T-cell (primary cell): ENCODE measurements at regions not wholly inside any gene's neighbourhood (a gene's known extent, or its start where the extent isn't known, plus 50 kb on each side); places are given as distances from the start of the nearest gene placed in this dataset.

ENCODE experiments used
- ATAC-seq, 4 experiments: fragments of 200-7000 bp in 3 of 4; fragments of 150-1000 bp in 1 of 4; cut with Tn5 transposase; replicated peaks in 1 of 4; 1 replicate in 3 of 4; 2 replicates in 1 of 4; pipeline ENCODE4 v1.10.0; 2021; ENCODE audit warnings: moderate library complexity in 3 of 4, mild to moderate bottlenecking in 2 of 4, moderate number of reproducible peaks in 1 of 4
- CTCF ChIA-PET, 2 donors: fragments of 300-600 bp; sonication (Branson Sonifier 250); formaldehyde crosslinking; loops; one replicate each; lab custom pipeline; 2022; ENCODE audit warnings: antibody characterized with exemption in 2 of 2; lab: Charles Lee
- POLR2A ChIA-PET, 2 donors: fragments of 300-600 bp; sonication (Branson Sonifier 250); formaldehyde crosslinking; loops; one replicate each; lab custom pipeline; 2022; ENCODE audit warnings: antibody characterized with exemption in 2 of 2; lab: Charles Lee
- DNase-seq, 35 experiments: peaks; one replicate each; pipeline versions ENCODE4 v3.0.0 to v3.0.0-alpha.2; 2013 to 2023
- H3K27ac ChIP-seq: one replicate; pipeline ENCODE4 v1.5.1; 2013; ENCODE audit warnings: low read length
- H3K27me3 ChIP-seq, 2 experiments: replicated peaks in 1 of 2; 1 replicate in 1 of 2; 2 replicates in 1 of 2; pipeline versions ENCODE4 v1.6.1 to v1.7.0; 2013; ENCODE audit warnings: low read length in 1 of 2, mixed read lengths in 1 of 2; ENCODE audit not compliant: control insufficient read depth in 2 of 2, insufficient read depth in 2 of 2; ENCODE audit errors: extremely low read depth in 1 of 2
- H3K36me3 ChIP-seq, 2 donors: 1 replicate in 1 of 2; 2 replicates in 1 of 2; pipeline versions ENCODE4 v1.6.1 to v1.7.0; 2013; ENCODE audit warnings: low read length in 1 of 2; ENCODE audit not compliant: control insufficient read depth in 2 of 2, insufficient read depth in 1 of 2; ENCODE audit errors: extremely low read depth in 1 of 2
- H3K4me1 ChIP-seq, 2 experiments: 1 replicate in 1 of 2; 2 replicates in 1 of 2; pipeline versions ENCODE4 v1.6.1 to v1.7.0; 2013; ENCODE audit warnings: low read length in 2 of 2, mixed read lengths in 1 of 2; ENCODE audit not compliant: insufficient read depth in 2 of 2, control insufficient read depth in 1 of 2; ENCODE audit errors: extremely low read depth in 1 of 2
- H3K4me3 ChIP-seq, 2 donors: 1 replicate in 1 of 2; 2 replicates in 1 of 2; pipeline versions ENCODE4 v1.5.1 to v1.7.0; 2013; ENCODE audit warnings: mild to moderate bottlenecking in 2 of 2, low read length in 1 of 2, moderate library complexity in 1 of 2; ENCODE audit not compliant: control insufficient read depth in 1 of 2; ENCODE audit errors: extremely low read depth in 1 of 2
- H3K9me3 ChIP-seq: 2 replicates; pipeline ENCODE4 v1.7.0; 2013
- H3K27ac Mint-ChIP-seq, 2 donors: one replicate each; pipeline ENCODE4 v1.8.0; 2020 to 2021; ENCODE audit warnings: mild to moderate bottlenecking in 2 of 2, mixed read lengths in 2 of 2
- H3K27me3 Mint-ChIP-seq, 2 donors: one replicate each; pipeline ENCODE4 v1.8.0; 2021 to 2022; ENCODE audit warnings: mixed read lengths in 2 of 2
- H3K36me3 Mint-ChIP-seq: one replicate; pipeline ENCODE4 v1.8.0; 2021; ENCODE audit warnings: mixed read lengths
- H3K4me1 Mint-ChIP-seq, 3 donors: one replicate each; pipeline ENCODE4 v1.8.0; 2020 to 2022; ENCODE audit warnings: mixed read lengths in 3 of 3, mild to moderate bottlenecking in 1 of 3
- H3K4me3 Mint-ChIP-seq, 3 donors: one replicate each; pipeline ENCODE4 v1.8.0; 2020 to 2022; ENCODE audit warnings: mild to moderate bottlenecking in 3 of 3, mixed read lengths in 3 of 3, moderate library complexity in 3 of 3
- H3K9me3 Mint-ChIP-seq, 3 donors: one replicate each; pipeline ENCODE4 v1.8.0; 2020 to 2022; ENCODE audit warnings: mixed read lengths in 3 of 3
- WGBS: methylation state at CpG from one replicate; pipeline ENCODE4 v1.1.5; 2013; ENCODE audit warnings: missing lambda C conversion rate; ENCODE audit not compliant: insufficient coverage; 5-methylcytosine and 5-hydroxymethylcytosine counted together

DNA sequence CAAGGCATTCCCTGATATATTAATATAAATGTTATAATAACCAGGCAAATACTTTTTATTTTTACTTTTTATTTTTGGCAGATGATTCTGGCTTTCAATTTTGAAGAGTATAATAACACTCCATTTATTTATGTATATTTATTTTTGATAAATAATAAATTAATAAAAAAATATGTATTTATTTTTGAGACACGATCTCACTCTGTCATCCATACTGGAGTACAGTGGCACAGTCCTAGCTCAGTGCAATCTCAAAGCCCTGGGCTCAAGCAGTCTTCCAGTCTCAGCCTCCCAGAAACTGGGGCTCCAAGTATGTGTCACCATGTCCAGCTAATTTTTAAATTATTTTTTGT lies 93.4 kb upstream of the ITGA6 start:
- Histone ChIP-seq H3K27me3 (peaks cover 0 to 3% of the 10 kb centered on the region in 2 experiments), H3K27ac (no peak overlapping the region), H3K4me1 (peaks cover 0 to 5% of the 10 kb centered on the region in 2 experiments), H3K4me3 (no peak overlapping the region), H3K36me3 (no peaks in the 10 kb centered on the region), H3K9me3 (no peaks in the 10 kb centered on the region)
- ChIA-PET CTCF (no interaction called here), POLR2A (no interaction called here)
- ATAC-seq: no peak
- H3K27ac Mint-ChIP-seq: no peak overlapping the region
- H3K4me1 Mint-ChIP-seq: peaks cover 0 to 9% (median 1%) of the 10 kb centered on the region in 3 donors
- no peaks in the 10 kb centered on the region for H3K9me3 Mint-ChIP-seq
- no CpG with 5 or more reads among the region's 1 CpG for WGBS
- no peak for DNase-seq
- no peaks in the 10 kb centered on the region for H3K36me3 Mint-ChIP-seq
- no peaks in the 10 kb centered on the region for H3K27me3 Mint-ChIP-seq
- no peak overlapping the region for H3K4me3 Mint-ChIP-seq

DNA sequence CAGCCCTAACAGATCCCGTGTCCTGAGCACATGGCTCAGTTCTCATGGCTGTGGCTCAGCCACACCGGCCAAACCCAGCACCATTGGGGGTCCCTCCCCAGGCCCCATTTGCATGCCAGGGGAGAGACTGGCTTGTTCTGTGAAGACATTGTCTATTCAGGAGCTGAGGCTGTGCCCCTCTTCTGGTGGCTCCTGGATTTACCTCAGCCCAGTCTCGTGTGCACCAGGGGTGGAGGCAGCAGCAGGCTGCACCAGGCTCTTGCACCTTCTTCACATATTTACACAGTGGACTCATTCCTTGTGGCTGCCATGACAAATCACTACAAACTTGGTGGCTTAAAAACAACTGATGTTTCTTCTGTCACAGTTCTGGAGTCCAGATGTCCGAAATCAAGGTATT lies 92.4 kb upstream of the ITGA6 start:
- Mint-ChIP-seq H3K27ac (no peak overlapping the region), H3K27me3 (no peaks in the 10 kb centered on the region), H3K4me3 (no peak overlapping the region), H3K36me3 (no peaks in the 10 kb centered on the region), H3K4me1 (peaks cover 9 to 15% (median 12%) of the 10 kb centered on the region in 3 donors), H3K9me3 (no peaks in the 10 kb centered on the region)
- no peaks in the 10 kb centered on the region for H3K36me3 ChIP-seq
- H3K27me3 ChIP-seq: peaks cover 0 to 3% of the 10 kb centered on the region in 2 experiments
- no peak overlapping the region for H3K4me3 ChIP-seq
- DNase-seq: no peak
- ChIA-PET CTCF (interaction anchor here in 1 of 2 donors (0.6 kb wide), 1 partner anchor 505 kb away, joined by 6 read pairs; no protein-coding TSS in a partner anchor), POLR2A (no interaction called here)
- WGBS: 86% methylated on average over 3 of the region's 4 CpGs
- no peak for ATAC-seq
- peaks cover under 1 to 9% of the 10 kb centered on the region in 2 experiments for H3K4me1 ChIP-seq
- H3K9me3 ChIP-seq: no peaks in the 10 kb centered on the region
- H3K27ac ChIP-seq: no peak overlapping the region

DNA sequence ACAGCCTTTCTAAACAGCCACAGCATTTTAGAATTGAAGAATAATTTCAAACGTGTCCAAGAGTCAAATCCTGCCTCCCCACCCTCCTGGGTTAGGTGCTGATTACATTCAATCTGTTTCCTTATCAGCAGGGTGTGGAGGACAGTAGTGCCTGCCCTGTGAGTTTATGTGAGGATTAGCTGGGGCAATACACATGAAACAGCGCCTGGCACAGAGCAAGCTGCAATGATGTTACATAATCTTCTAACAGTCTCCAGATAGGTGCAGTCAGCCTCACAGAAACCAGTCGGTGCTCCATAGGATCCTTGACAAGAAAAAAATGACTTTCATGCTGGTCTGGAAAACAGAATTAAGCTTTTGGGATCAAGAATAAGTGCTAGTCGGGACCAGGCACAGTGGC lies 91.7 kb upstream of the ITGA6 start:
- H3K4me3 Mint-ChIP-seq: no peak overlapping the region
- Histone ChIP-seq H3K4me3 (no peak overlapping the region), H3K4me1 (peaks cover 3 to 8% of the 10 kb centered on the region in 2 experiments), H3K36me3 (no peaks in the 10 kb centered on the region), H3K27me3 (no peaks in the 10 kb centered on the region), H3K27ac (no peak overlapping the region), H3K9me3 (no peaks in the 10 kb centered on the region)
- POLR2A ChIA-PET: no interaction called here
- no peaks in the 10 kb centered on the region for H3K27me3 Mint-ChIP-seq
- WGBS: 52% methylated on average over 2 of the region's 4 CpGs
- no peak for ATAC-seq
- no peaks in the 10 kb centered on the region for H3K9me3 Mint-ChIP-seq
- H3K27ac Mint-ChIP-seq: no peak overlapping the region
- H3K36me3 Mint-ChIP-seq: no peaks in the 10 kb centered on the region
- H3K4me1 Mint-ChIP-seq: peaks cover 17 to 19% (median 19%) of the 10 kb centered on the region in 3 donors
- no peak for DNase-seq
- CTCF ChIA-PET: no interaction called here

DNA sequence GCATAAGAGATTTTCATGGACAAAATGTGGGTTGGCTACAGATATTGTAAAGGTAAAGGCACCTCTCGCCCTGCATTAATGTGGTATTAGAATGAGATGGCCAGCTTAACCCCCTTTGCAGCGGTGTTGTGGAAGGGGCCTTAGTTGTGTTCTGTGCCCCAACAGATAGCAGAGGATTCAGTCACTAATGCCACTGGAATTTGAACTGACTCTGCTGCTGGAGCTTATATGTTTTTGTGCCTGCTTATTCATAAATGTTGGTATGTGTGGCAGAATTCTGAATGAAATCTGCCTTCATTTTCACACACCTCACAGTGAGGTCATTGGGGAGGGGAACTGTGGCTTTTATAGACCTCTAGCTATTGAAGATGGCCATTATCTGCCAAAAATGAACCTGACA lies 90.7 kb upstream of the ITGA6 start:
- WGBS: 89% methylated on average over 1 of the region's 2 CpGs
- peaks cover 21 to 23% (median 23%) of the 10 kb centered on the region in 3 donors for H3K4me1 Mint-ChIP-seq
- Histone ChIP-seq H3K4me1 (peaks cover 3 to 8% of the 10 kb centered on the region in 2 experiments), H3K4me3 (no peak overlapping the region), H3K27me3 (no peaks in the 10 kb centered on the region), H3K36me3 (no peaks in the 10 kb centered on the region), H3K27ac (no peak overlapping the region), H3K9me3 (no peaks in the 10 kb centered on the region)
- no peak for DNase-seq
- H3K27ac Mint-ChIP-seq: no peak overlapping the region
- no peaks in the 10 kb centered on the region for H3K36me3 Mint-ChIP-seq
- H3K4me3 Mint-ChIP-seq: no peak overlapping the region
- H3K27me3 Mint-ChIP-seq: no peaks in the 10 kb centered on the region
- no peak for ATAC-seq
- no peaks in the 10 kb centered on the region for H3K9me3 Mint-ChIP-seq
- ChIA-PET POLR2A (no interaction called here), CTCF (no interaction called here)

DNA sequence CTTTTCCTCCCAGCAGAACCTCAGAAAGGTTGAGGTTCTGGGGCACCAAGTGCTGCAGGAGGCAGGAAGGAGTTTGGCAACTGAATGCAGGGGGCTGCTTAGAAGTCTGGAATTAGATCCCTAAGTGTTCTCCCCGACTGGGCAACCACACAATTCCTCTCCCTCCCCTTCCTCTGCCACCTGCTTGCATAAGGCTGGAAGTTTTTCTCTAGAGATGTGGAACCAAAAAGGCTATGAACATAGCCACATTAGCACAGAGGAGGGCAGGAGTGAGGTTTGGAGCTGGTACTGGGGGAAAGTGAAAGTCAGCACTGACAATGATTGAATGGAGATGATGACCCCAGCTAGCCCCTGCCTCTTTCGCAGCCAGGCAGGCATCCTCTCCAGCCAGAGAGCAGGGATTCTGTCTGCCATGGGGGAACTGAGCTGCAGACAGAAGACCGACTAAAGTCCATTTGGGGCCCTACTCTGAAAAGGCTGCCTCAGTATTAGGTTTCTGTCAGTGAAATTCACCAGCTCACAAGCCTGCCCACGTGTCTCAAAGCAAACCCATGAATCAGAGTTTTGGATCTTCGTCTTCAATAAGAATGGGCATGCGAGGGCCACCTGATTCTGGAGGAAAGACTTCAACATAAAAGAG lies 87.9 kb upstream of the ITGA6 start:
- no peak overlapping the region for H3K4me3 ChIP-seq
- no peak overlapping the region for H3K27ac ChIP-seq
- DNase-seq (peak in 4 of 35 experiments; percentile 1 to 35 (median 10)), ATAC-seq (peak; percentile 55 to 77 (median 61))
- ChIA-PET POLR2A (no interaction called here), CTCF (interaction anchor here (0.6 to 1.6 kb wide), 2 partner anchors 84 to 122 kb away, joined by 4 to 8 read pairs; no protein-coding TSS in a partner anchor)
- peaks cover 0 to 9% (median 0%) of the 10 kb centered on the region in 3 donors for H3K9me3 Mint-ChIP-seq
- H3K4me1 ChIP-seq: peaks cover 3 to 8% of the 10 kb centered on the region in 2 experiments
- H3K36me3 ChIP-seq: no peaks in the 10 kb centered on the region
- no peaks in the 10 kb centered on the region for H3K27me3 ChIP-seq
- 61% methylated on average over 2 of the region's 6 CpGs for WGBS
- H3K9me3 ChIP-seq: no peaks in the 10 kb centered on the region
- peaks cover 23 to 30% (median 29%) of the 10 kb centered on the region in 3 donors for H3K4me1 Mint-ChIP-seq
- no peaks in the 10 kb centered on the region for H3K27me3 Mint-ChIP-seq
- peaks cover 4% of the 10 kb centered on the region for H3K36me3 Mint-ChIP-seq
- peak overlapping the region; percentile 15 to 82 for H3K27ac Mint-ChIP-seq
- H3K4me3 Mint-ChIP-seq: peak overlapping the region; percentile 59 to 75 (median 62)

DNA sequence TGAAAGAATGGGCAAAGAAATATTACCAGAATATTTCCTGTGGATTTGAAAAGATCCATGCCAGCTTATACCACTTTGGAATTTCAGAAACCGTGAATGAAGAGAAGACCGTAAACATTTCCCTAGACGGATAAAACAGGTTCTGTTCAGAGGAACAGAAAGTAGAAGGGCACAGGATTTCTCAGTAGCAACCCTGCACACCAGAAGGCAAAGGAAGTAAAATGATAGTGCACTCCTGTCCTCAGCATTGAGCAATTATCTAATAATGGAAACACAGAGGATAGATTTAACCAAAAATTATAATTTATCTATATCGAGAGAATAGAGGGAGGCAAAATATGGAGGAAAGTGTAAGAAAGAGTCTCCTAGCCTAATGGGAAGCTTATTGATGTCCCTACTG lies 87.0 kb upstream of the ITGA6 start:
- CTCF ChIA-PET: interaction anchor here in 1 of 2 donors (0.6 kb wide), 1 partner anchor 121 kb away, joined by 3 read pairs; no protein-coding TSS in a partner anchor
- H3K36me3 ChIP-seq: no peaks in the 10 kb centered on the region
- DNase-seq (no peak), ATAC-seq (no peak)
- peak overlapping the region; percentile 15 to 82 for H3K27ac Mint-ChIP-seq
- peak overlapping the region; percentile 20 to 27 for H3K4me3 ChIP-seq
- peaks cover 0 to 11% (median 0%) of the 10 kb centered on the region in 3 donors for H3K9me3 Mint-ChIP-seq
- POLR2A ChIA-PET: no interaction called here
- H3K4me3 Mint-ChIP-seq: peak overlapping the region; percentile 59 to 75 (median 62)
- no peak overlapping the region for H3K27ac ChIP-seq
- H3K9me3 ChIP-seq: no peaks in the 10 kb centered on the region
- peaks cover 4% of the 10 kb centered on the region for H3K36me3 Mint-ChIP-seq
- H3K4me1 Mint-ChIP-seq: peaks cover 23 to 30% (median 29%) of the 10 kb centered on the region in 3 donors
- H3K27me3 Mint-ChIP-seq: no peaks in the 10 kb centered on the region
- no CpG with 5 or more reads among the region's 4 CpGs for WGBS
- no peaks in the 10 kb centered on the region for H3K27me3 ChIP-seq
- peaks cover 3 to 8% of the 10 kb centered on the region in 2 experiments for H3K4me1 ChIP-seq
